ENCODE measurements at regions not wholly inside any gene's neighbourhood (a gene's known extent, or its start where the extent isn't known, plus 50 kb on each side); places are given as distances from the start of the nearest gene placed in this dataset.

- no peaks in the 10 kb centered on the region for H3K23me2 ChIP-seq (ENCODE audit: low read depth, low read length)
- H4K8ac ChIP-seq (ENCODE audit: extremely low read depth, insufficient read depth, low read length) = no peak overlapping the region
- no peak overlapping the region for H2BK15ac ChIP-seq (ENCODE audit: low read length)
- H3K4ac ChIP-seq (replicated peaks; ENCODE audit: insufficient read length, low read depth, low read length) = no peak overlapping the region
- DNase-seq (ENCODE audit: low read depth in 1 of 2, low spot score in 2 of 2) (no peak), FAIRE-seq (no peak)
- no peak overlapping the region for H3K9ac ChIP-seq (replicated peaks in 1 of 4; ENCODE audit: extremely low read depth in 1 of 4, low read depth in 3 of 4, low read length in 3 of 4)
- H4K20me1 ChIP-seq (replicated peaks in 1 of 2; ENCODE audit: control insufficient read depth in 1 of 2, insufficient read depth in 2 of 2, low read length in 2 of 2) = no peaks in the 10 kb centered on the region
- no peak overlapping the region for H2BK20ac ChIP-seq (ENCODE audit: low read length)
- ChIA-PET POLR2A (ENCODE audit: partially characterized antibody) (no interaction called here), CTCF (ENCODE audit: partially characterized antibody) (no interaction called here)
- no peaks in the 10 kb centered on the region for H3K27me3 ChIP-seq (replicated peaks in 1 of 4; ENCODE audit: control insufficient read depth in 3 of 4, extremely low read depth in 1 of 4, insufficient read depth in 3 of 4, low read length in 3 of 4)
- no peaks in the 10 kb centered on the region for H3K79me2 ChIP-seq (ENCODE audit: control insufficient read depth in 1 of 2, insufficient read depth in 2 of 2, low read length in 2 of 2)
- no peak overlapping the region for H3K23ac ChIP-seq (ENCODE audit: insufficient read length)
- no peaks in the 10 kb centered on the region for H3K4me1 ChIP-seq (replicated peaks in 1 of 4; ENCODE audit: control insufficient read depth in 3 of 4, insufficient read depth in 4 of 4, low read length in 3 of 4)
- H2BK5ac ChIP-seq (ENCODE audit: low read depth, low read length) = no peak overlapping the region
- H2BK120ac ChIP-seq (replicated peaks; ENCODE audit: low read depth, low read length) = no peak overlapping the region
- no peak overlapping the region for H3K4me2 ChIP-seq (ENCODE audit: insufficient read depth in 1 of 2, low read depth in 2 of 2, low read length in 2 of 2)
- H4K91ac ChIP-seq (replicated peaks; ENCODE audit: insufficient read length, low read length) = no peak overlapping the region
- no peak overlapping the region for H2BK12ac ChIP-seq (ENCODE audit: low read depth, low read length)
- no peak overlapping the region for H4K5ac ChIP-seq (ENCODE audit: insufficient read length, low read depth, low read length)
- H3K9me3 ChIP-seq (ENCODE audit: insufficient read depth in 2 of 2, low read depth in 1 of 2, low read length in 1 of 2) = no peaks in the 10 kb centered on the region
- no peak overlapping the region for H3K4me3 ChIP-seq (ENCODE audit: extremely low read depth in 1 of 4, insufficient read depth in 2 of 4, low read depth in 3 of 4, low read length in 4 of 4)
- no peaks in the 10 kb centered on the region for H3K36me3 ChIP-seq (ENCODE audit: control insufficient read depth in 2 of 4, insufficient read depth in 4 of 4, low read length in 3 of 4)
- H3K56ac ChIP-seq (replicated peaks; ENCODE audit: insufficient read length, low read depth, low read length) = no peak overlapping the region
- no peak overlapping the region for H3K18ac ChIP-seq (ENCODE audit: extremely low read depth, low read length)
- no peak overlapping the region for H3K14ac ChIP-seq (ENCODE audit: insufficient read length)
- no peak overlapping the region for H2AFZ ChIP-seq (ENCODE audit: low read length)
- no peak overlapping the region for H3K27ac ChIP-seq (ENCODE audit: low read depth, low read length)
- no peaks in the 10 kb centered on the region for H3K79me1 ChIP-seq (ENCODE audit: low read depth, low read length)
- no peak overlapping the region for H2AK5ac ChIP-seq (ENCODE audit: low read depth, low read length)
- no peak for TF ChIP-seq SIRT6 (IDR thresholded peaks at IDR 0.05; ENCODE audit: low read length)
- no peak for TF ChIP-seq BRCA1 (IDR thresholded peaks at IDR 0.05; ENCODE audit: low read depth, low read length)
- no peak for TF ChIP-seq GABPA (IDR thresholded peaks at IDR 0.05; ENCODE audit: borderline replicate concordance, insufficient read depth, low read length)
- no peak for TF ChIP-seq CTBP2 (IDR thresholded peaks at IDR 0.05; ENCODE audit: borderline replicate concordance, insufficient read depth, insufficient read length, low read length)
- no peak for TF ChIP-seq SRF (IDR thresholded peaks at IDR 0.05; ENCODE audit: low read depth, low read length)
- TF ChIP-seq RBBP5 (IDR thresholded peaks at IDR 0.05; ENCODE audit: borderline replicate concordance, low read depth, low read length) = no peak
- TF ChIP-seq CBX5 (IDR thresholded peaks at IDR 0.05; ENCODE audit: low read depth, low read length) = no peak
- no peak for TF ChIP-seq RXRA (IDR thresholded peaks at IDR 0.05; ENCODE audit: insufficient read depth, low read depth, low read length)
- TF ChIP-seq KDM1A (IDR thresholded peaks at IDR 0.05; ENCODE audit: borderline replicate concordance, low read length) = no peak
- TF ChIP-seq POLR2A (IDR thresholded peaks at IDR 0.05; ENCODE audit: control extremely low read depth in 1 of 2, low read depth in 2 of 2, low read length in 2 of 2) = no peak
- TF ChIP-seq, protein P1, sequence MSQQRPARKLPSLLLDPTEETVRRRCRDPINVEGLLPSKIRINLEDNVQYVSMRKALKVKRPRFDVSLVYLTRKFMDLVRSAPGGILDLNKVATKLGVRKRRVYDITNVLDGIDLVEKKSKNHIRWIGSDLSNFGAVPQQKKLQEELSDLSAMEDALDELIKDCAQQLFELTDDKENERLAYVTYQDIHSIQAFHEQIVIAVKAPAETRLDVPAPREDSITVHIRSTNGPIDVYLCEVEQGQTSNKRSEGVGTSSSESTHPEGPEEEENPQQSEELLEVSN (IDR thresholded peaks at IDR 0.05) = no peak
- no peak for TF ChIP-seq JUND (IDR thresholded peaks at IDR 0.05; ENCODE audit: low read length)
- no peak for TF ChIP-seq HDAC2 (IDR thresholded peaks at IDR 0.05; ENCODE audit: borderline replicate concordance in 1 of 2, low read depth in 2 of 2, low read length in 2 of 2)
Measured at GRCh38 chrX:96147681-96148080, 537.0 kb upstream of the DIAPH2 start.

Measured in H1 (cell line).